ENCODE measurements at regions not wholly inside any gene's neighbourhood (a gene's known extent, or its start where the extent isn't known, plus 50 kb on each side); places are given as distances from the start of the nearest gene placed in this dataset.
"Not testable (repeated sequence)": the region's sequence is repeated elsewhere in the genome, so short reads cannot be mapped to it uniquely, and the experiment has no call there.

DNA sequence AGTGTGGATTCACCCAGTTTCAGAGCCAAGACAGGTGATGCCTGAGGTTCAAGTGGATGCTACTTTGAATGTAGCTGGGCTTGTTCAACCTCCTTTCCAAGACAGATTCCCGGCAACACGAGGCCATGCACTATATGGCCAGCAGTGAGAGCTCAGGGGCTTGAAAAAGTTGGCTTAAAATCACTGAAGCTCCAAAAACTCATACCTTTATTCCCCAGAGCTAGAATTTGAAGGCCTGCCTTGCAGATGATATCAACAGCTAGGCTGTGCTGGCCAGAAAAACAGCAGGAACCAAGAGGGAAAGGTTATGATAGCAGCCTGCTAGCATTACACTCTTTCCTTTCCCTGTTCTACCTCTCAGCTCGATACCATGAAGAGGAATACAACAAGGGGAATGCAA lies 120.2 kb upstream of the DAB2 start:
- DNase-seq: no peak
- no peak for ATAC-seq

- no peak for DNase-seq
- ATAC-seq: no peak
Observed at GRCh38 chr5:39543335-39543734, 118.6 kb upstream of the DAB2 start.

DNA sequence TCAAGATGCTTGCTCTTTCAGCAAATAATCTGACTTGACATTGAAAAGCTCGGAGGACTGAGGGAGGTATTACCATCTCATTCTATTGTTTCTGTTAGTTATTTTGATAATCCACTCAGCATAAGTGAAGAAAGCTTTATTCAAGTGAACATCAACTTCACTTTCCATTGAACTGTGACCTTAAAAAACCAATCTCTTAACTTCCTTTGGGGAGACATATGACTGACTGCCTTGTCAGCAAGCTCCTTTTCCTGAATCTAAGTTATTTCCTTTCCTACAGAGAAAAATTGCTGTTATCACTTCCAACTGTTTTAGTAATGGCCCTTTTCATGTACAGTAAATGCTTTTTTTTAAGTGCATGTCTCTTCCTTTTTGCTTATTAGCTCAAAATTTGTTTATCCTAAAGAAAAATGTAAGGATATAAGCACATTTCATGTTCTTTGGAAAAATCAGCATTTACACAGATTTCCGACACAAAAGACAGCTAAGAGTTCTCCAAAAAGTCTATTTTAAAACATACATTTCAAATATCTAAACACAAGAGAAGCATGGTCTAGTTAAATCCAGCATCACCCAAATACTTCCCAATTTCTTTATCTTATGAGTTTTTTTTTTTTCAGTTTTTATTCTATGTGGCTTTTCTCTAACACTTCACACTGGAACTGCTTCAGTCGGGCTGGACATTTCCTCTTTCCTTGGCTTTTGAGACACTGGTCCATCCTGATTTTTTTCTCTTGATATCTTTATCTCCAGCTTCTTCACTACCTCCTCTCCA lies 117.9 kb upstream of the DAB2 start:
- ATAC-seq (no peak), DNase-seq (no peak)

GRCh38 chr5:39541920-39542319 lies 117.1 kb upstream of the DAB2 start:
- ATAC-seq (no peak), DNase-seq (no peak)

DNA sequence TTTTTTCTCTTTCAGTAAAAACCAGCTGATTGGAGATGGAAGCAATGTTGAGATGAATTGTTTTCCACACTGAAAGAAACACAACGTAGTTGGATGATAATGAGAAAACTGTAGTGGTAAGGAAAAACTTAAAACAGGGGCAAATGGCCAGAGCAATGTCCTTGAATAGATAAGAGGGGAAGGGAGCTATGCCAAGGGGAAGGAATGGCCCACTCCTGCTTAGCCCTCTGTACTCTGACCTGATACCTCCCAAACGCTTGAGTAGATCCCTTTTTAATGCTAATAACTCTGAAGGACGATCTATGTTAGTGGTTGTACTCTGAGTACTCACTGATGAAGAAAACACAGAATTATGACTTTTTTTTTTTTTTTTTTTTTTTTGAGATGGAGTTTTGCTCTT lies 114.7 kb upstream of the DAB2 start:
- no peak for DNase-seq
- ATAC-seq: no peak

DNA sequence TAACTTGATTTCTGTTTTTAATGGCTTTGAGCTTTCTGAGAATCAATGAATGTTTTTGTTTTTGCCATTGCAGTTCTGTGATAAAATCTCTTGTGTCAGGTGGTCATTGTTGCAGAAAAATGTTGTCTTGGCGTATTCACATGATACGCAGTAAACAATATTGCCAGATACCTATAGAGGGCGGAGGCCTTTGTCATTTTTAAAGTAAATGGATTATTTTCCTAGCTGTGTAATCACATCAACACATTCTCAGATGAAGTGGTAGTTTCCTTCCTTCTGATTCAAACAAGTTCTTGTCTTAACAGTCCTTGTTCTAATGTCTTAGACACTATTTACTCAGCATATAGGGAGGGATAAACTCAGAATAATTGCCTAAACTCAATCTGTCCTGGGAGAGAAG lies 109.9 kb upstream of the DAB2 start:
- DNase-seq (no peak), ATAC-seq (no peak)

DNA sequence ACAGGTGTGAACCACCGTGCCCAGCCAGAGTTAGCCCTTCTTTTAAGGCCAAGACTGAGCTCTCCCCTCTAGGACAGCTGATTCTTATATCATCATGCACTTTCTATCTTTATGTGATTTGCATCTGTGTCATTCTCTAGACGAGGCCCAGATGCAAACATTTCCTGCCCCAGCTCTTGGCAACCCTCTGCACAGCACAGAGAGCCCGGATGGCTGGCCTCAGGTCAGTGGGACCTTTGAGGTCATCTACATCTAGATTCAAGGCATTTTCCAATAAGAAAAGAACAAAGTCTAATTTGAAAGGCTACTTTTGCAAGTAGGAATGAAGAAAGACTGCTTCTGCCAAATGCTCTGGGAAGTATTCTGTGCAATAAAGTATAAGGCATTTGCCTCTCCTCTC lies 109.0 kb upstream of the DAB2 start:
- ATAC-seq: no peak
- no peak for DNase-seq

DNA sequence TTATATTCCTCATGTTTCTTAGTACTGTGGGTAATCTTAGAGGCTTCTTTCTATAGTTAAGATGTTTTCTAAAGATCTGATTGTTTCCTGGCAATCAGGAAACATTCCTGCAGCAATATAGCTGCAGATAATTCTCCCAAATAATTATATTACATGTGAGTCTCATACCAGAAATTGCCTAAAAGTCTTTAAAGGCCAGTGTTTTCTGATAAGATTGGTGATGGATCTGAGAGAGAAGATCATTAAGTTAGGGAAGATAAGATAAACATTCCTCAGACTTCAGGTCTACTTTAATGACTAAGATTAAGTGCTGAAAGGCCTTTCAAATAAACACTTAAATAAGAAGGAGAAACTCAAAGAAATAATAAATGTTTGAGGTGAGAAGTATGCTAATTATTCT lies 107.7 kb upstream of the DAB2 start:
- no peak for ATAC-seq
- DNase-seq: no peak

DNA sequence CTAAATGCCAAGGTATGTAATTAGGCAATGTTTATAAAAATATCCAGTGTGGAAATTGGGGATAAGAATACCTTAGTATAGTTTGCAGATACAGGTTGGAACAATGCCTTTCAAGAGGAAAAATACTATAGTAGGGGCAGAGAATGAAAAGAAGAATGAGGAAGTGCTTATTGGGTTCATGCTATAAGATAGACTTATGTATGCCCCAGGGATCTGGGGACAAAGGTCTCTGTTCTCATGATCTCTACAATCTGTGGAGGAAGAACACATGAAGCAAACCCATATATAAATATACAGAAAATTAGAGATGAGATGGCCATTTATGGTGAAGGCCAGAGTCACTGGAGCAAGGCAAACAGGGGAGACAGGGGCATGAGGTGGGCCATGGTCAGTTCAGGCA lies 106.5 kb upstream of the DAB2 start:
- DNase-seq: no peak
- ATAC-seq: no peak

DNA sequence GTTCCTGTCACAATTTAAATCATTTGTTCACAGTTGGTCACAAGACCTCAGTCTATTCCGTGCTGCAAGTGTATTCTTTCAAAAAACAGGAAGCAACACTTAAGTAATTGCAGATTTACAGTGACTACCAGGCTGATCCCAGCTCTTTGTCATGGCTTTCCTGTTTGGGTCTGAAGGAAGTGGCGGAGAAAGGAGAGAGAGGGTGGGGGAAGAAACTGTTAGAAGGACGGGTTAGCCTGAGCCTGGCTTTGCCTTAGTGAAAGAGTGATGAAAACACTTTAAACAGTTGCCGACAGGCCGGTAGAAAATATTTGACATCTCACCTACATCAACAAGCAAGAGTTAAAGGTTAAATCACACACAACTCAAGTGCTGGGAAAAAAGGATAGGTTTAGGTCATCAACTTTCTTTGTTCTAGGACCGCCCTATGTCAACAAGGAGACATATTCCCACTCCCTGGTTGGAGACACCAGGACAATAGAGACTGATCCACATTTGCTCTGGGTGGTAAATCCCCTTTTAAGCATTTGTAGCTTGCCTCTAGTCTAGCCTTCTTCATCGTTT lies 102.2 kb upstream of the DAB2 start:
- ATAC-seq (no peak), DNase-seq (no peak)

DNA sequence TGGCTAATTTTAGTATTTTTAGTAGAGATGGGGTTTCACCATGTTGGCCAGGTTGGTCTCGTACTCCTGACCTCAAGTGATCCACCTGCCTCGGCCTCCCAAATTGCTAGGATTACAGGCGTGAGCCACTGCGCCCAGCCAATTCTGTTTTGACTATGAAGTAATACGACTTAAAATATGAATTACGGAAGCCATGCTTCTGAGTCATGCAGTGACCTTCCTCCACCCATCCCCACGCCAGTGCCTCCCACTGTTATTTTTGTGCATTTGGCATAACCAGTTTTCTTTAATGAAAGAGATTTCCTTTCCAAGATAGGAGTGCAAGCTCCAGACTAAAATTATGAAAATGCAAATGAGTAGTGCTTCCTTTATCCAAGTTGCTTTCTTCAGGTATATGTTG lies 101.0 kb upstream of the DAB2 start:
- not testable (repeated sequence) for DNase-seq, ATAC-seq

DNA sequence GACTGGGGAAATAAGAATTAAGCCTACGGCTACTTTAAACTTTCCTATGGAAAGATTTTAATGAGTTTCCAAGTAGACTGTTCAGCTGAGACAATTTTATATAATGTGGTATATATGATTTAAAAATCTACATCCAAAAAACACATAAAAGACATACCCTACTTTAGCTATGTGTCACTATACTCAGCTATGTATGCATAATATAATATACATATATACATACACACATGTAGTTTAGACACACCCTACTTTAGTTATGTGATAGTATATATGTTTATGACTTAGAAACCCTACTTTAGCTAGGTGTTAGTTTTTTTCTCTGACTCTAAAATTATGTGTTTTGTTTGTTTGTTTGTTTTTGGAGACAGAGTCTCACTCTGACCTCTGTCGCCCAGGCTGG lies 100.5 kb upstream of the DAB2 start:
- DNase-seq: no peak
- ATAC-seq: no peak

DNA sequence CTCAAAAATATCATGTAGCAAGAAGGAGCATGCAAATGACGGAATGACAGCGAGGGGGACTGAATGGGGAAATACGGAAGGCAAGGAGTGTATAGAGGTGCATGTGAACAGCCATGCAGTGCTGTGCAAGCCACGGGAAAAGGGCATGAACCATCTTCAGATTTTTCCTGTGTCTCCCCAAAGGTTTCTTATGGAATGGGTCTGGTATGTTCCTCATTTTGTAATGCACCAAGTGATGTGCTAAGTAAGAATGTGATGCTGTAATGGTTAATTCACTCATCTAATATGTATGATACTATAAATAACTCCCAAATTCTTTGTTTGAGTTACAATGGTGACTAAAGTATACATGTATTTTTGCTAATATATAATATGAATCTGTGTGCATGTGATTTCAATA lies 99.0 kb upstream of the DAB2 start:
- ATAC-seq: no peak
- no peak for DNase-seq

DNA sequence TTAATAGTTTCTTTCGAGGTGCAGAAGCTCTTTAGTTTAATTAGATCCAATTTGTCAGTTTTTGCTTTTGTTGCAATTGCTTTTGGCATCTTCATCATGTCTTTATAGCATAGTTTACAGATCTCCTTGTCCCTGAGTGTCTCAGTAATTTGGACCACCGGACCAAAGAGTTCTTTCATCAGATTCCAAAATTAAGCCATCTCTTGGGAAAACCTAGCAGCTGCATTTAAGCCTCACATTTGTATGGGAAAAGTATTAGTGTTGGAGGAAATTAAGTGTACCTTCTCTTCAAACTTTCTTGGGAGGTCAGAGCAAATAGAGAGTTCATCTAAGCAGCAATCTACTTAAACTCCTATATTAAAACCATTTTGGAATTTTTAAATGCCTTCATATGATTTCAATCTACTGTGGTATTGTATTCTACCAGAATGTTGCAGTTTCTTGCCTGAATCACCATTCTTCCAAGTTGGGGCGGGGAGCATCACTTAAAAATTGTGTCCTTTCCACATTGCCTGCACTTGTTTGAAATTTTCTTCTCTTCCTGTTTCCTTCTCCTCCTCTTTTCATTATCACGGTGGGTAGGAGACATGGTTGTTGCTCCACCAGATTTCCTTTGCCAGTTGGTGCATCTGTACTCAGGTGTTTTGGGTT lies 97.3 kb upstream of the DAB2 start:
- no peak for ATAC-seq
- DNase-seq: no peak

DNA sequence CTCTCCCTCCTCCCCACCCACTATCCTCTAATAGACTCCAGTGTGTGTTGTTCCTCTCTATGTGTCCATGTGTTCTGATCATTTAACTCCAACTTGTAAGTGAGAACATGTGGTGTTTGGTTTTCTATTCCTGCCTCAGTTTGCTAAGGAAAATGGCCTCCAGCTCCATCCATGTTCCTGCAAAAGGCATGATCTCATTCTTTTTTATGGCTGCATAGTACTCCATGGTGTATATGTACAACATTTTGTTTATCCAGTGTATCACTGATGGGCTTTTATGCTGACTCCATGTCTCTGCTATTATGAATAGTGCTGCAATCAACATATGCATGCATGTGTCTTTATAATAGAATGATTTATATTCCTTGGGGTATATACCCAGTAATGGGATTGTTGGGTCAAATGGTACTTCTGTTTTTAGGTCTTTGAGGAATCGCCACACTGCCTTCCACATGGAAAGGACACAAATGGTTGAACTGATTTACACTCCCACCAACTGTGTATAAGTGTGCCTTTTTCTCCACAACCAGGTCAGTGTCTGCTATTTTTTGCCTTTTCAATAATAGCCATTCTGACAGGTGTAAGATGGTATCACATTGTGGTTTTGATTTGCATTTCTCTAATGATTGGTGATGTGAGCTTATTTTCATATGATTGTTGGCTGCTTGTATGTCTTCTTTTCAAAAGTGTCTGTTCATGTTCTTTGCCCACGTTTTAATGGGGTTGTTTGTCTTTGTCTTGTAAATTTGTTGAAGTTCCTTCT lies 96.5 kb upstream of the DAB2 start:
- DNase-seq (no peak), ATAC-seq (no peak)

DNA sequence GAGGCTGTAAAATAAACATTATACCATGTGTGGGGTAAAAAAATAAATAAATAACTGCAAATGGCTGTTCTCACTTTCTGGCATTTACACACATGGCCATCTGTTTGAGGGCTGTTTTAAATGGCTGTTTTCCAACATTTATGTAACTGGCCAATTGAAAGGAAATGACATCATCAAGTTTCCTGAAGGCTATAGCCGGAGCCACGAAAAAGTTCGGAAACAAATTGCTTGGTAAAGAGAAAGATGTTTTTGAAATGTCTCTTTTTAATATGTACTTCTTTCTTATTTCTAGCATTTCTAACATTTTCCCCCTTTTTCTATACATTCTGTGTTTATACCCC lies 95.4 kb upstream of the DAB2 start:
- DNase-seq: no peak
- no peak for ATAC-seq

DNA sequence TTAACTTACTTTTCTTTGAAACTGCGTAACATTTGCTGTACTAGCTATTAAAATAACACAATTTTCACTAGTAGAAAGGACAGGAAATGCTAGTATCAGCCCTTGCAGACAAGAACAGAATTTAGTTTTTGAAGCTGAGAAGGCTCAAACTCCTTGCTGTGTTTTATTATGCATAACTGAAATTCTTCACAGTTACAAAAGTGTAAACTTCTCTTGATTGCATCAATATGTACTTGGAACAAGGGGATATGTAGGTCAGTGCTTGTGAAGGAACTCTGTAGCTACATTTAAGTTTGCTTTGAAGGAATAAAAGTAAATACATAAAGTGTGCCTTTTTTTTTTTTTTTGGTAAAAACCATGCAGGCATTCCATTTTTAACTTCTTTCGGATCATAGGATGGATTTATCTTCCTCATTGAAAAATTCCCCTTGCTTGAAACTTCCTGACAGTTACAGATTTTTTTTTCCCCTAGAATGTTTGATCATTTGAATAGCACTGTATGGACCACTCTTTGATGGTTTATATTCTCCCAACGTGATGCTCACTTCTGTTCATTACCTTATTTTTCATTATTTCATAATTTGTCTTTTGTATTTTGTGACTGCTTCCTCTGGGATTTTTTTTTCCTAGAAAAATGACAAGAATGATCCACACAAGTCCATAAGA lies 94.9 kb upstream of the DAB2 start:
- no peak for DNase-seq
- no peak for ATAC-seq

GRCh38 chr5:39519079-39519478 lies 94.3 kb upstream of the DAB2 start:
- DNase-seq: no peak
- no peak for ATAC-seq

GRCh38 chr5:39518516-39518915 lies 93.7 kb upstream of the DAB2 start:
- DNase-seq: no peak
- no peak for ATAC-seq

DNA sequence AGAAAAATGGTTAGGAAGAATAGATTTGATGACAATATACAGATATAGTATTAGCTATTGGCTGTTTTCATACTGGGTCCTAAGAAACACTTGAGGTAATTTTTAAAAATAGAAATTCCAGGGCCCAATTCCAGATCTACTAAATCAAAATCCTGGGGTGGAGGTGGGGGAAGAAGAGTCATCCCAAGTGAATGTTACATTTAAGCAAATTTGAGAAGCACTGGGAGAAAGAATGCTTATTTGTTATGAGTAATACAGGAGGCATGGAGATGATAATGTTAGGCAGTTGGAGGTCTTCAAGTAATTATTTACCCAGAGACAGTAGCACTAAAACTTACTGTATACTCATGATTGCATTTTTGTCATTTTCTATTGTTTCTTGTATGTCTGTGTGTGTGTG lies 93.0 kb upstream of the DAB2 start:
- no peak for ATAC-seq
- no peak for DNase-seq

DNA sequence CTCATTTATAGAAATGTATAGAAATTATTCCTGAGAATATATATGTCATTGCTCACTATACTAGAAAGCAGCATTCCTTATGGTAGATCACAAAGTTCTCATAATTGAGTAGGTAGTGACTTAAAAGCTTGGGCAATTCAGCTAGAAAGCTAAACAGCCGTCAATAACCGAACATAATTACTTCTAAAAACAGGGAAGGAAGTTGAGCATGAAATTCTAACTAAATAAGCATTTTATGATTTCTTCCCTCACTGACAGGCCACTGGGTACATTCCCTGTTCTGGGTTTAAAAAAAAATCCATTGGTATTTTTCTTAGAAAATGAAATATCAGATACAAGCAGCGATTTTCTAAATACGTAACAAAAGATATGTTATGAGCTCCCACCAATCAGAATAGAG lies 91.1 kb upstream of the DAB2 start:
- DNase-seq: no peak
- no peak for ATAC-seq

DNA sequence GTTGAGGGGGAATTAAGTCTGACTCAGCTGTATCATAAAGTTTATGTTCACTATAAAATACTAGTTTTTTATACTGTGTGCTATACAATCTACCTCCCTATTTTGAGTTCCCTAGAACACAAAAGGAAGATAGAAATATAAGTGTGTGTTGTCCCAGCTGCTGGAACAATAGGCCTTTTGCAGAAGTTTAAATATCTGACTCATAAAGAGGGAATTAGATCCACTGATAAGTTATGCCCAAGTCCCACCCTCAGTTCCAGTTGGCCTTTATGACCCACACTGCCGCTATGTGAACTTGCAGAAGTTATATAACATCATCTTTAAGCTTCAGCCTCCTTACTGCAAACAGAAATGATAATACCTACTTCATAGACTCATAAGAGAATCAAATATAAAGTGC lies 88.5 kb upstream of the DAB2 start:
- no peak for DNase-seq

GRCh38 chr5:39506211-39506610 lies 81.4 kb upstream of the DAB2 start:
- no peak for DNase-seq
- no peak for ATAC-seq

More for the DNA sequence above, 88.5 kb upstream of the DAB2 start:
- no peak for ATAC-seq
